Left lung (tissue), 4 donors: ENCODE measurements at regions not wholly inside any gene's neighbourhood (a gene's known extent, or its start where the extent isn't known, plus 50 kb on each side); places are given as distances from the start of the nearest gene placed in this dataset.
A peak's percentile ranks its signal among the peaks of the same experiment; 100 is the strongest.
"Not testable (repeated sequence)": the region's sequence is repeated elsewhere in the genome, so short reads cannot be mapped to it uniquely, and the experiment has no call there.

Source experiments
- ATAC-seq: fragments of 200-7000 bp; cut with Tn5 transposase; one replicate; pipeline ENCODE4 v1.9.1; 2020; ENCODE audit warnings: moderate library complexity
- DNase-seq, 4 donors: peaks; one replicate each; pipeline ENCODE4 v3.0.0-alpha.2; 2013 to 2020
- H3K27ac ChIP-seq, 2 donors: fragments of 200-600 bp; sonication (generic) in 1 of 2; one replicate each; pipeline versions ENCODE4 v1.5.0 to v1.8.0; 2020 to 2021
- H3K27me3 ChIP-seq, 2 donors: fragments of 200-600 bp; sonication (generic) in 1 of 2; one replicate each; pipeline versions ENCODE4 v1.5.0 to v1.8.0; 2020 to 2021
- H3K36me3 ChIP-seq, 2 donors: fragments of 200-600 bp; sonication (generic) in 1 of 2; one replicate each; pipeline versions ENCODE4 v1.5.0 to v1.8.0; 2020 to 2021
- H3K4me1 ChIP-seq, 2 donors: fragments of 200-600 bp; one replicate each; pipeline ENCODE4 v1.8.0; 2021
- H3K4me3 ChIP-seq, 2 donors: fragments of 200-600 bp; sonication (generic) in 1 of 2; one replicate each; pipeline versions ENCODE4 v1.5.0 to v1.8.0; 2020 to 2021; ENCODE audit warnings: mild to moderate bottlenecking in 1 of 2
- H3K9me3 ChIP-seq, 2 donors: fragments of 200-600 bp; sonication (generic) in 1 of 2; one replicate each; pipeline versions ENCODE4 v1.5.0 to v1.8.0; 2020 to 2021
- CTCF ChIP-seq, 2 donors: fragments of 200-600 bp; sonication (generic) in 1 of 2; IDR thresholded peaks; one replicate each; pipeline versions ENCODE4 v1.5.0 to v1.8.0; 2021; ENCODE audit warnings: antibody characterized with exemption in 2 of 2
- intact Hi-C, 2 donors: fragments of 100-400 bp; cut with DNase I; formaldehyde crosslinking; loops; one replicate each; pipeline versions ENCODE4 v1.11.2 to v1.14.2; 2022
- donor health status: DM: no; HTN: yes; CAD: no.
- donor health status: DM: no; HTN: no; CAD: no.

DNA sequence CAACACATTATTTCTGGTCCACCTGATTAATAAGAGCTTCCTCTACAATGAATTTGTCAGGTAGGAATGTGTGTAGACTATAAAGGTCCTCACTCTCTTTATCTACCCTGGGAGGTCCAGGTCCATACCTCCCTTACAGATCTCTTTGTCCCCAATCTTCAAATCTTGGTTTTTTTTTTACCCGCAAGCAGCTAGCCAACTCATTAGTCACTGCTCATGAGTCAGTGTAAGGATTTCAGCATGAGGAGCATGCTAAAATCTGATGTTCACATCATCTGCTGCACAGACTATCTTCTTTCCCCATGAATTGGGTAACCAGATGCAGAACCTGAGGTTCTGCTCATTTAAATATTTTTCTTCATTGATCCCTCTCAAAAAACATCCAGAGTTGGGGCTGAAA is 397.0 kb upstream of the ISX start:
- no peak for TF ChIP-seq CTCF (IDR thresholded peaks at IDR 0.05)
- Histone ChIP-seq H3K27me3 (no peaks in the 10 kb centered on the region), H3K27ac (no peak overlapping the region), H3K9me3 (no peaks in the 10 kb centered on the region), H3K36me3 (no peaks in the 10 kb centered on the region), H3K4me1 (no peaks in the 10 kb centered on the region), H3K4me3 (no peak overlapping the region)
- intact Hi-C loops: no loop called here
- DNase-seq (no peak), ATAC-seq (no peak)

DNA sequence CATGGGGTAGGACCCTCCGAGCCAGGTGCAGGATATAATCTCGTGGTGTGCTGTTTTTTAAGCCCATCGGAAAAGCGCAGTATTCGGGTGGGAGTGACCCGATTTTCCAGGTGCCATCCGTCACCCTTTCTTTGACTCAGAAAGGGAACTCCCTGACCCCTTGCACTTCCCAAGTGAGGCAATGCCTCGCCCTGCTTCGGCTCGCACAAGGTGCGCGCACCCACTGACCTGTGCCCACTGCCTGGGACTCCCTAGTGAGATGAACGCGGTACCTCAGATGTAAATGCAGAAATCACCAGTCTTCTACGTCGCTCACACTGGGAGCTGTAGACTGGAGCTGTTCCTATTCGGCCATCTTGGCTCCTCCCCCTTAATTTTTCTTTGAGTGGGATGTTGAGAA is 382.9 kb upstream of the ISX start:
- intact Hi-C loops, H3K27me3 ChIP-seq, H3K27ac ChIP-seq, H3K36me3 ChIP-seq, DNase-seq, H3K9me3 ChIP-seq, H3K4me1 ChIP-seq, ATAC-seq, H3K4me3 ChIP-seq: not testable (repeated sequence)

DNA sequence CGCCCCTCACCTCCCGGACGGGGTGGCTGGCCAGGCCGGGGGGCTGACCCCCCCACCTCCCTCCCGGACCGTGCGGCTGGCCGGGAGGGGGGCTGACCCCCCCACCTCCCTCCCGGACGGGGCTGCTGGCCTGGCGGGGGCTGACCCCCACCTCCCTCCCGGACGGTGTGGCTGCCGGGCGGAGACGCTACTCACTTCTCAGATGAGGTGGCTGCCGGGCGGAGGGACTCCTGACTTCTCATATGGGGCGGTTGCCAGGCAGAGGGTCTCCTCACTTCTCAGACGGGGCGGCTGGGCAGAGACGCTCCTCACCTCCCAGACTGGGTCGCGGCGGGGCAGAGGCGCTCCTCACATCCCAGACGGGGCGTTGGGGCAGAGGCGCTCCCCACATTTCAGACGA is 381.7 kb upstream of the ISX start:
- H3K4me1 ChIP-seq, H3K27ac ChIP-seq, H3K9me3 ChIP-seq, H3K36me3 ChIP-seq, ATAC-seq, intact Hi-C loops, H3K27me3 ChIP-seq, H3K4me3 ChIP-seq: not testable (repeated sequence)
- peak in 1 of 4 donors; percentile 51 for DNase-seq

- Histone ChIP-seq H3K36me3 (no peaks in the 10 kb centered on the region), H3K27ac (no peak overlapping the region), H3K4me1 (no peaks in the 10 kb centered on the region), H3K9me3 (no peaks in the 10 kb centered on the region), H3K4me3 (no peak overlapping the region), H3K27me3 (no peaks in the 10 kb centered on the region)
- intact Hi-C loops: no loop called here
- DNase-seq (no peak), ATAC-seq (no peak)
- TF ChIP-seq CTCF (IDR thresholded peaks at IDR 0.05): no peak
Observed at GRCh38 chr22:34687116-34687515, 378.8 kb upstream of the ISX start.

GRCh38 chr22:34688825-34689224 is 377.1 kb upstream of the ISX start:
- Histone ChIP-seq H3K4me1 (no peaks in the 10 kb centered on the region), H3K36me3 (no peaks in the 10 kb centered on the region), H3K27ac (no peak overlapping the region), H3K27me3 (no peaks in the 10 kb centered on the region), H3K9me3 (no peaks in the 10 kb centered on the region), H3K4me3 (no peak overlapping the region)
- intact Hi-C loops: no loop called here
- DNase-seq (no peak), ATAC-seq (no peak)
- TF ChIP-seq CTCF (IDR thresholded peaks at IDR 0.05): no peak

- intact Hi-C loops: no loop called here
- TF ChIP-seq CTCF (IDR thresholded peaks at IDR 0.05): no peak
Observed at GRCh38 chr22:34696557-34696956, 369.4 kb upstream of the ISX start.

More at GRCh38 chr22:34696557-34696956, 369.4 kb upstream of the ISX start:
- DNase-seq (peak in 1 of 4 donors; percentile 3), ATAC-seq (no peak)
- Histone ChIP-seq H3K4me1 (no peaks in the 10 kb centered on the region), H3K4me3 (no peak overlapping the region), H3K36me3 (no peaks in the 10 kb centered on the region), H3K27ac (no peak overlapping the region), H3K27me3 (peaks cover 0 to 10% of the 10 kb centered on the region in 2 donors), H3K9me3 (no peaks in the 10 kb centered on the region)
